NCI-H446 treated with DMSO at 0.1 percent for 48 hours (cell line): ENCODE measurements at regions not wholly inside any gene's neighbourhood (a gene's known extent, or its start where the extent isn't known, plus 50 kb on each side); places are given as distances from the start of the nearest gene placed in this dataset.

Experiments used
- DNase-seq: peaks from one replicate; lab custom pipeline; 2025; lab: John Stamatoyannopoulos, UW

- no peak for DNase-seq
Measured at GRCh38 chr2:118665784-118666529, 181.5 kb downstream of the EN1 start.

- no peak for DNase-seq
Measured at GRCh38 chr2:118661179-118661578, 186.3 kb downstream of the EN1 start.

GRCh38 chr2:118658596-118659198 lies 188.8 kb downstream of the EN1 start:
- DNase-seq: no peak

- DNase-seq: no peak
Measured at GRCh38 chr2:118657466-118657865, 190.0 kb downstream of the EN1 start.

- no peak for DNase-seq
Measured at GRCh38 chr2:118654945-118655344, 192.5 kb downstream of the EN1 start.

GRCh38 chr2:118650327-118650726 lies 197.1 kb downstream of the EN1 start:
- DNase-seq: no peak

GRCh38 chr2:118645876-118646275 lies 201.6 kb downstream of the EN1 start:
- no peak for DNase-seq

- no peak for DNase-seq
Measured at GRCh38 chr2:118644190-118644589, 203.3 kb downstream of the EN1 start.

- no peak for DNase-seq
Measured at GRCh38 chr2:118643294-118643693, 204.2 kb downstream of the EN1 start.

- no peak for DNase-seq
Measured at GRCh38 chr2:118642501-118642900, 204.9 kb downstream of the EN1 start.

- DNase-seq: no peak
Measured at GRCh38 chr2:118641711-118642110, 205.7 kb downstream of the EN1 start.

GRCh38 chr2:118639371-118639770 lies 208.1 kb downstream of the EN1 start:
- DNase-seq: no peak

GRCh38 chr2:118638453-118638852 lies 209.0 kb downstream of the EN1 start:
- no peak for DNase-seq

GRCh38 chr2:118635891-118636290 lies 211.6 kb downstream of the EN1 start:
- DNase-seq: no peak

GRCh38 chr2:118634876-118635275 lies 212.6 kb downstream of the EN1 start:
- DNase-seq: no peak

- no peak for DNase-seq
Measured at GRCh38 chr2:118633371-118634018, 214.0 kb downstream of the EN1 start.

GRCh38 chr2:118632921-118633320 lies 214.5 kb downstream of the EN1 start:
- no peak for DNase-seq

GRCh38 chr2:118627156-118627555 lies 220.3 kb downstream of the EN1 start:
- no peak for DNase-seq

GRCh38 chr2:118622913-118623312 lies 224.5 kb downstream of the EN1 start:
- DNase-seq: no peak

- DNase-seq: no peak
Measured at GRCh38 chr2:118622108-118622507, 225.3 kb downstream of the EN1 start.

- no peak for DNase-seq
Measured at GRCh38 chr2:118618279-118618678, 229.2 kb downstream of the EN1 start.

GRCh38 chr2:118616432-118616831 lies 231.0 kb downstream of the EN1 start:
- no peak for DNase-seq

- no peak for DNase-seq
Measured at GRCh38 chr2:118614841-118615271, 232.6 kb downstream of the EN1 start.
